ENCODE measurements at regions not wholly inside any gene's neighbourhood (a gene's known extent, or its start where the extent isn't known, plus 50 kb on each side); places are given as distances from the start of the nearest gene placed in this dataset.
"Not testable (repeated sequence)": the region's sequence is repeated elsewhere in the genome, so short reads cannot be mapped to it uniquely, and the experiment has no call there.

DNA sequence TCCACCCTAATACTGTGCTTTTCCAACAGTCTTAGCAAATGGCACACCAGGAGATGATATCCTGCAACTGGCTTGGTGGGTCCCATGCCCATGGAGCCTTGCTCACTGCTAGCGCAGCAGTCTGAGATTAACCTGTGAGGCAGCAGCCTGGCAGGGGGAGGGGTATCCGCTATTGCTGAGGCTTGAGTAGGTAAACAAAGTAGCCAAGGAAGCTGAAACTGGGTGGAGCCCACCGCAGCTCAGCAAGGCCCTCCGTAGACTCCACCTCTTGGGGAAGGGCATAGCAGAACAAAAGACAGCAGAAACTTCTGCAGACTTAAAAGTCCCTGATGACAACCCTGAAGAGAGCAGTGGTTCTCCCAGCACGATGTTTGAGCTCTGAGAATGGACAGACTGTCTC lies 399.0 kb downstream of the CCSER2 start:
- Mint-ChIP-seq H3K4me3 (no peak overlapping the region), H3K9me3 (peaks cover 2% of the 10 kb centered on the region), H3K27ac (no peak overlapping the region), H3K27me3 (no peaks in the 10 kb centered on the region), H3K36me3 (ENCODE audit: low read depth) (no peaks in the 10 kb centered on the region), H3K4me1 (ENCODE audit: low read depth) (no peaks in the 10 kb centered on the region)
- DNase-seq (no peak), ATAC-seq (no peak)
- TF ChIP-seq CTCF (IDR thresholded peaks at IDR 0.05), result no peak
- intact Hi-C loops (cut with micrococcal nuclease), result no loop called here
- ChIA-PET CTCF (interaction anchor here (1.5 kb wide), 1 partner anchor 8 kb away, joined by 3 read pairs; no protein-coding TSS in a partner anchor), POLR2A (no interaction called here)

GRCh38 chr10:84739126-84739525 lies 410.7 kb downstream of the CCSER2 start:
- DNase-seq; CTCF ChIA-PET; H3K27ac Mint-ChIP-seq; H3K4me3 Mint-ChIP-seq; intact Hi-C loops (cut with micrococcal nuclease); H3K27me3 Mint-ChIP-seq; H3K9me3 Mint-ChIP-seq; H3K36me3 Mint-ChIP-seq (ENCODE audit: low read depth); ATAC-seq; POLR2A ChIA-PET; H3K4me1 Mint-ChIP-seq (ENCODE audit: low read depth): not testable (repeated sequence)

DNA sequence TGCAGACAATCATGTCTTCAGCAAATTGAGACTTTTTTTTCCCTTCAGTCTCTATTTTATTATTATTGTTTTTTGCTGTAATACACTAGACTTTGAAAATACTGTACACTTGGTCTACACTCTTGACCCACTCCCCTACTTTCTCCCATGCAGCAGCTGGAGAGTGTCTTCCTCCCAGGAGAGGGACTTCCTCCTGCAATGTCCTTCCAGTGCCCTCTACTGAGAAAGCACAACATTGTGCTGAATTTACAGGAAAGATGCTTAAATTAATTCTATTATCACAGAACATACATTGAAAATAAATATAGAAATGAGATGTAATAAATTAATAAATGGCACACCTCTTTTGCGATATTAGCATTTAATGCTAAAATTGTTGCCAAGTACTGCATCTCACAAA lies 411.3 kb downstream of the CCSER2 start:
- Mint-ChIP-seq H3K9me3 (no peaks in the 10 kb centered on the region), H3K27me3 (no peaks in the 10 kb centered on the region), H3K4me3 (no peak overlapping the region), H3K36me3 (ENCODE audit: low read depth) (no peaks in the 10 kb centered on the region), H3K27ac (no peak overlapping the region), H3K4me1 (ENCODE audit: low read depth) (no peaks in the 10 kb centered on the region)
- ATAC-seq (no peak), DNase-seq (no peak)
- TF ChIP-seq CTCF (IDR thresholded peaks at IDR 0.05), result no peak
- intact Hi-C loops (cut with micrococcal nuclease), result no loop called here
- ChIA-PET CTCF (no interaction called here), POLR2A (no interaction called here)

DNA sequence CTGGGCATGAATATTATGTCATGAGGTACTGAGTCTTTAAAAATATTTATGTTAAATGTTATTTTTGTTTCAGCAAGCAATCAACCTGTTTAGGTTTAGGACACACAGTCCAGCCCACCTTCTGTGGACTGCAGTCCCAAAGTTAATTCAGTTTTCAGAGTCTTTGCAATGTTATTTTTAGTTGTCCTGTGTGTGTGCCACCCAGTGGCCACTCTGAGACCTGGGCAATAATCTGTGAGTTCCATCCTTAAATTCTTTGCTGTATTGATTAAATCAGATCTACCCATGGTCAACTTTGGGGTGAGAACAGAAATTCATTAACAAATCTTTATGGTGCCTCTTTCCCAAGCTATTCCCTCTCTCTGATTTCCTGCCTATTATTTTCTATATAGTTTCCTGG lies 415.1 kb downstream of the CCSER2 start:
- ATAC-seq, result no peak
- no peak overlapping the region for H3K4me3 Mint-ChIP-seq
- no peak overlapping the region for H3K27ac Mint-ChIP-seq
- DNase-seq, result no peak
- no peaks in the 10 kb centered on the region for H3K9me3 Mint-ChIP-seq
- CTCF ChIA-PET, result no interaction called here
- no peaks in the 10 kb centered on the region for H3K36me3 Mint-ChIP-seq (ENCODE audit: low read depth)
- TF ChIP-seq CTCF (IDR thresholded peaks at IDR 0.05), result no peak
- intact Hi-C loops (cut with micrococcal nuclease), result no loop called here
- POLR2A ChIA-PET, result no interaction called here
- H3K4me1 Mint-ChIP-seq (ENCODE audit: low read depth), result no peaks in the 10 kb centered on the region
- peaks cover 2% of the 10 kb centered on the region for H3K27me3 Mint-ChIP-seq

GRCh38 chr10:84755311-84755710 lies 426.9 kb downstream of the CCSER2 start:
- CTCF ChIA-PET, result no interaction called here
- no peak overlapping the region for H3K27ac Mint-ChIP-seq
- no peak for TF ChIP-seq CTCF (IDR thresholded peaks at IDR 0.05)
- H3K9me3 Mint-ChIP-seq, result no peaks in the 10 kb centered on the region
- no peak overlapping the region for H3K4me3 Mint-ChIP-seq
- H3K4me1 Mint-ChIP-seq (ENCODE audit: low read depth), result no peaks in the 10 kb centered on the region
- DNase-seq, result no peak
- no peaks in the 10 kb centered on the region for H3K36me3 Mint-ChIP-seq (ENCODE audit: low read depth)
- intact Hi-C loops (cut with micrococcal nuclease), result no loop called here
- no peak for ATAC-seq
- POLR2A ChIA-PET, result no interaction called here
- no peaks in the 10 kb centered on the region for H3K27me3 Mint-ChIP-seq

DNA sequence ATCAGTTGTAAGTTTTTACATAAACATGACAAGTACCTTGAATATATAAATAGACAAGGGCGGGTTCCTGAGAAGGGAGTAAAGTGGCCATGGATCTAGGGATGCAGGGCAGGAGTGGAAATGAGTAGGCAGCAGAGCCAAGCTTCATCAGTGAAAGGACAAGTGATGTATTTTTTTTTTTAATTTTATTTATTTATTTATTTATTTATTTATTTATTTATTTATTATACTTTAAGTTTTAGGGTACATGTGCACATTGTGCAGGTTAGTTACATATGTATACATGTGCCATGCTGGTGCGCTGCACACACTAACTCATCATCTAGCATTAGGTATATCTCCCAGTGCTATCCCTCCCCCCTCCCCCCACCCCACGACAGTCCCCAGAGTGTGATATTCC lies 428.3 kb downstream of the CCSER2 start:
- ATAC-seq; H3K36me3 Mint-ChIP-seq (ENCODE audit: low read depth); DNase-seq; intact Hi-C loops (cut with micrococcal nuclease); H3K4me3 Mint-ChIP-seq; H3K27me3 Mint-ChIP-seq; H3K4me1 Mint-ChIP-seq (ENCODE audit: low read depth); H3K9me3 Mint-ChIP-seq; H3K27ac Mint-ChIP-seq; POLR2A ChIA-PET: not testable (repeated sequence)
- CTCF ChIA-PET, result interaction anchor here (1.0 kb wide), 1 partner anchor 8 kb away, joined by 3 read pairs; no protein-coding TSS in a partner anchor

DNA sequence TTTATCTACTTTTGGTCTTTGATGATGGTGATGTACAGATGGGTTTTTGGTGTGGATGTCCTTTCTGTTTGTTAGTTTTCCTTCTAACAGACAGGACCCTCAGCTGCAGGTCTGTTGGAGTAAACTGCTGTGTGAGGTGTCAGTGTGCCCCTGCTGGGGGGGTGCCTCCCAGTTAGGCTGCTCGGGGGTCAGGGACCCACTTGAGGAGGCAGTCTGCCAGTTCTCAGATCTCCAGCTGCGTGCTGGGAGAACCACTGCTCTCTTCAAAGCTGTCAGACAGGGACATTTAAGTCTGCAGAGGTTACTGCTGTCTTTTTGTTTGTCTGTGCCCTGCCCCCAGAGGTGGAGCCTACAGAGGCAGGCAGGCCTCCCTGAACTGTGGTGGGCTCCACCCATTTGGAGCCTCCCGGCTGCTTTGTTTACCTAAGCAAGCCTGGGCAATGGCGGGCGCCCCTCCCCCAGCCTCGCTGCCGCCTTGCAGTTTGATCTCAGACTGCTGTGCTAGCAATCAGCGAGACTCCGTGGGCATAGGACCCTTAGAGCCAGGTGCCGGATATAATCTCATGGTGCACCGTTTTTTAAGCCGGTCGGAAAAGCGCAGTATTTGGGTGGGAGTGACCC lies 433.7 kb downstream of the CCSER2 start:
- H3K4me3 Mint-ChIP-seq; H3K4me1 Mint-ChIP-seq (ENCODE audit: low read depth); H3K36me3 Mint-ChIP-seq (ENCODE audit: low read depth); H3K27me3 Mint-ChIP-seq; DNase-seq; intact Hi-C loops (cut with micrococcal nuclease); CTCF ChIA-PET; POLR2A ChIA-PET; H3K27ac Mint-ChIP-seq; ATAC-seq; H3K9me3 Mint-ChIP-seq: not testable (repeated sequence)

All from activated CD8-positive, alpha-beta T cell treated with anti-CD3 and anti-CD28 coated beads for 36 hours (primary cell).